CD4-positive, alpha-beta T cell treated with Interleukin-21 for 1 hour (primary cell): ENCODE measurements at regions not wholly inside any gene's neighbourhood (a gene's known extent, or its start where the extent isn't known, plus 50 kb on each side); places are given as distances from the start of the nearest gene placed in this dataset.
"Not testable (repeated sequence)": the region's sequence is repeated elsewhere in the genome, so short reads cannot be mapped to it uniquely, and the experiment has no call there.

Experiments used
- DNase-seq: peaks from one replicate; pipeline ENCODE4 v3.0.0-alpha.2; 2020

DNA sequence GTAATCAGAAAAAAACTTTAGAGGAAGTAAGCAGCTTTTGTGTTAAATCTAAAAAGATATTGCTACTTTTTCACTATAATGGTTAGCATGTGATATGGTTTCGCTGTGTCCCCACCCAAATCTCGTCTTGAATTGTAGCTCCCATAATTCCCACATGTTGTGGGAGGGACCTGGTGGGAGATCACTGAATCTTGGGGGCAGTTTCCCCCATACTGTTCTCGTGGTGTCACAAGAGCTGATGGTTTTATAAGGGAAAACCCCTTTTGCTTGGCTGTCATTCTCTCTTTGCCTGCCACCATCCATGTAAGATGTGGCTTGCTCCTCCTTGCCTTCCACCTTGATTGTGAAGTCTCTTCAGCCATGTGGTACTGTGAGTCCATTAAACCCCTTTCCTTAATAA lies 117.1 kb downstream of the KCNJ2 start:
- no peak for DNase-seq

DNA sequence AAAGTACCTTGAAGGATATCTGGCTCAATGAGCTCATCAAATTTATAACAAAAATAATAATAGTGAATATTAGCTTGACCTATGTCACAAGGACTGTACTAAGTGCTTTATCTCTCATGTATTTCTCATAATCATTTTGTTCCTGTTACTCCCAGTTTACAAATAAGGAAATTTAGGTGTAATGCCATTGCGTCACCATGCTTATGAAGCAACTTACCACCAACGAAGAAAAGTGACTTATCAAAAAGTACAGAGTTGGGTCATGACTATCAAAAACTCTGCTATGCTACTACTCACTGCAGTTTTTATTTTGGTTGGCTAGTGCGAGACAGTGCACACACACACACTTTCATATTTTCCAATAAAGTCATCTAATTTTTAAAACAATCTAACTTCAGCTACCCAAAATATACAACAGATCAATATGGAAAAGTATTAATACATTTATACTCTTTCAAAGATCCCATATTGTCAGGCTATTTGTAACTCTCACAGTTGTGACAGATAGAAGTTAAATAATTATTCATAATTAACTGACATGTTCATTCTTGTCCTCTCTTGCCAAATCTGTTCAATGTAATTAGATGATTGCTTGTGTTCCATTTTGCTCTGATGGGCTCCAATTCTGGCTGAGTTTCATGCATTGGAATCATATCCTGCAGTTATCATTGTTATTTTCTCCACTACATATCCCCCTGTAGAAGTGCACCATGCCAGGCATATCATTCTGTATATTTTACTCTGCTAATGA lies 119.4 kb downstream of the KCNJ2 start:
- DNase-seq = peak; percentile 2

DNA sequence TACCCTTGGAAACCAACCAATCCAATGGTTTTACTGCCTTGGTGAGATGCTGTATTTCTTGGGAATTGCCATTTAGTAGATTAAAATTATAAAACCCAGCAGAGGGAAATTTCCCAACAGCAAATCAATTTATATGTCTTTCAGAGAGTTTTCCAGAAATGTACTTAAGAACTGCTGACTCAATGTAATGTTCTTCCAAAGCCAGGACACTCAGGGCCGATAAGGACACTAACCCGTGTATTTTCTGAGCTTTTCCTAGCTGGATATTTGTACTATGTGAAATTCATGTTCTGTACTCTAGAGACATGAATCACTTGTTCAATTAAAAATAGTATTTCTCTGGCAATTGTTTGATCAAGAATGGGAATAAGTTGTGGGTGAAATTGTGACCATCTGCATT lies 121.4 kb downstream of the KCNJ2 start:
- DNase-seq = no peak

DNA sequence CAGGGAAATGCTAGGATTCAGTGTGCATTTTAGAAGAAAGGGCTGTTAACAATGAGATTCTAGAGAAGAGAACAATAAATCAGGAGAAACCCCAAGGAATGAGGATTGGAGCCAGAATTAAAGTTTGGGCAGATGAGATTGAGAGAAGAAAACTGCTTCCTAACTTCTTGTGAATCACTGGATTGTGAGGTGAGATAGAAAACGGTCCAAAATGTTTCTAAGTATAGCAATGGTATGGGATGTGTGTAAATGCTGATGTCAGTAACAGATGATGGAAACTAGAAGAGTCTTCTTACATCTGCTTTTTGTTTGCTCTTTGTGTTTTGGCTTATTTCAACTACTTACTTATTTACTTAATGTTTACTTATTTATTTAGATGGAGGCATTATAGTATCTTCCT lies 123.0 kb downstream of the KCNJ2 start:
- DNase-seq = no peak

- DNase-seq = not testable (repeated sequence)
Observed at GRCh38 chr17:70293564-70294310, 124.4 kb downstream of the KCNJ2 start.

DNA sequence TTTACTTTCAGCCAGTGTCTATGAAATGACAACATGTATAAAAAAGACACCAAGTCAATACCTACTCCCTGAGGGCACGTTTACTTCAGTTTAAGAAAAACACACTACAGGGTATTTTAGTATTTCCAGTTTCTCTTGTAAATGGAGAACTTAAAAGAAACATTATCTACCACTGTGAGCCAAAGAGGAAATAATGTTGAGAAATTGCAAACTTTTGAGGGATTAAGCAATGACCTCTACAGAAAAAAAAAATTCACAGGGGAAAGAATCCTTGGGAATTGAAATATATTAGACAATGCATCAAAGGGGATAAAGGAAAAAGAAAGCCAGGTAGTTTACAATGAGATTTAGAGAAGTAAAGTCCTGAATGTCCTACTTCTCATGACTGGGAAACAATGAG lies 126.0 kb downstream of the KCNJ2 start:
- DNase-seq = no peak

- no peak for DNase-seq
Observed at GRCh38 chr17:70295731-70296130, 126.4 kb downstream of the KCNJ2 start.

GRCh38 chr17:70296456-70296855 lies 127.1 kb downstream of the KCNJ2 start:
- DNase-seq = no peak

DNA sequence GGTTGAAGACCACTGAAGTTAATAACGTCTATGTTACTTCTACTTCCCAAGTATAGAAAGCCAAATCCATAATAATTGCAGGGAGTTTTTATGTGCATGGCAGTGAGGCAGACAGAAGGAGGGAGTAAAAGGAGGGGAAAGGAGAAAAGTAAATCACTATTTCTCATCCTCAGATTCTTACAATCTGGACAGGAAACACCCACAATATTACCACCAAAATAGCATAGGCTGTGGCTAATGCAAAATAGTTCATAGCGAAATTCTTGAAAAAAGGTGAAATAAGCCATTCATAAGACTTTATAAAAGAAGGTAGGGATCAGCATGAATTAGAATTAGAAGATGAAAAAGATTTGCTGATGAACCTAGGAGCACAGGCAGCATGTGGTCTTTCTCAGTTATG lies 128.1 kb downstream of the KCNJ2 start:
- DNase-seq = no peak

- DNase-seq = no peak
Observed at GRCh38 chr17:70298929-70299531, 129.7 kb downstream of the KCNJ2 start.

DNA sequence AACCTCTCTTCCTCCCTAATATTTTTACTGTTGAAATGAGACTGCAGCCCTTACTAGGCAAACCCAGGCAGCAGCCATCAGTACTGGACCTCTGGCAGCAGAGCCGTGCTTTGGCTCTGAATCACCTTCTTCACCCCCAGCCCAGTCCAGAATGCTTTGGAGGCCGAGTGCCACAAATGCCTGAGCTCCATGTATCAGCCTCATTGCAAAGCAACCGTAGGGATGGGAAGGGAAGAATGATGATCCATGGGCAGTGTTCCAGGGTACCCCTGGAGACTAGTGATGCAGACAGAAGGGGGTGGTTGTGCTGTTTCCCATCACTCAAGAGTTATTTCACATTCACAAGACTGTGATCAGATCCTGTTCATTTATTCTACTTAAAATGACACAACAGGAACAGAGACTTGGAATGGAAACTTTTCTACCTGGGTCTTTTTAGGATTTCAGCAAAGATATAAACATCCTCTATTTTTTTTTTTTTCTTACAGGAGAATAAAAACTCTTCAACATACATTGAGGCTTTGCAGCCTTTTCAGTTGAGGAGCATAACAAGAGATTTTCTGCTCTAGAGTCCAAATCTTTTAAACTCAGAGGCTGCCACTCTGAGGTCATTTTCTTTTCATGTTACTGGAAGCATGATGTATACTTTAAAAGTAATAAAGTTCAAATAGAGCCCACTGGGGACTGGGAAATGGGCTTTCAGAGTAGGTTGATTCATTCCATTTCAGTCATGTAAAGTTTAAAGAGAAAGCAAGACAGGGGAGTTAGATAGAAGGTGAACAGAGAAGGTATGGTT lies 138.3 kb downstream of the KCNJ2 start:
- DNase-seq = no peak

DNA sequence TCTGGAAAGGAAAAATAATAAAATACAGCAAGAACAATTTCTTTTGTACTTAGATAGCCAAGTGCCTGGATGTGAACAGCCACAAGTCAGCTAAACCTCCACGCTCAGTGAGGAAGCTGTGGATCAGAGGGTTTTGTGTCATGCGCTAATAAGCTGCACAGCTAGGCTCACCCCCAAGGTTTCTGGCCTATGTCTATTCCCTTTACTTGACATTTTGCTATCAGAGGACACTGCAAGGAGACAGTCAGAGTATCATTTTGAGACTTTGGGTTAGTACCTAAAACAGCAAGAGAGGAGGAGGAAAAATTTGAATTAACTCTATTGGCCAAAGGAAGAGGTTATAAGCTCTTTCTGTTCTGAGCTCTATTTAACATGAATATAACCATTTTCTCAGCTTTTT lies 139.3 kb downstream of the KCNJ2 start:
- DNase-seq = no peak

DNA sequence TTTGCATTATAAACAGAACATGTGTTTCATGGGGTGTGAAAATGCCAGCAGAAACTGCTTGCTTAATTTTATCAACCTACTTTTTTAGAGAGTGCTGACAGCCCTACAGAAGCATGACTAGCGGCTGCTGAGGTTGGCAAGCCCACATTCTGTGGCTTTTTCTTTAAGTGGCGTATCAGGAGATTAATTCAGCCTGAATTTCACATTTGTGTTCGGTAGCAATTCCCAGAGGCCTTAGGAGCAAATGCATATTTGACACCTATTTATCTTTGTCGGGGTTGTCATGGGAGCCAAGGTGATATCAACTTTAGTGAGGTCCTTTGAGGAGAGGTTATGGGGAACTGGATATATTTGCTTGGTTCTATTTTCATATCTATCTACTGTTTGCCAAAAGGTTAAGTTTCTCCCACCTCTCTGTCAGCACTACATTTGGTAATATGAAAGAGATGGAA lies 140.9 kb downstream of the KCNJ2 start:
- DNase-seq = no peak

GRCh38 chr17:70313086-70313852 lies 143.9 kb downstream of the KCNJ2 start:
- DNase-seq = no peak

DNA sequence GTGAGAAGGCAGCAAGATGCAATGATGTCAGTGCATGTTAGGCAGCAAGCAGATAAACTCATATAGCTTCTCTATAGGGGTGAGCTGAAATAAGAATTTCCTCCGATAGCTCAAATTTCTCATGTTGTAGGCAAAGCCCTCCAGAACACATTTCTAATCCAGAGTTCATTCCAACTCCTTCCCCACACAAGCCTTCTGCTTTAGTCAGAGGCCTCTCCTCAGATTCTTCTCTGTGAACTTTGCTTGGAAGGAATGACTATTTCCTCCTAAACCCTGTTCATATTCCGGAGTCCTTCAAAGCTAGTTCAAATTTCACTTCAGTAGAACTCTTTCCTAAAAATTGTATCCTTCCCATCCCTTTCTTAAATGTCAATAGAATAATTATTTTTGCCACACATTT lies 144.8 kb downstream of the KCNJ2 start:
- DNase-seq = no peak

GRCh38 chr17:70314506-70314905 lies 145.2 kb downstream of the KCNJ2 start:
- DNase-seq = no peak

DNA sequence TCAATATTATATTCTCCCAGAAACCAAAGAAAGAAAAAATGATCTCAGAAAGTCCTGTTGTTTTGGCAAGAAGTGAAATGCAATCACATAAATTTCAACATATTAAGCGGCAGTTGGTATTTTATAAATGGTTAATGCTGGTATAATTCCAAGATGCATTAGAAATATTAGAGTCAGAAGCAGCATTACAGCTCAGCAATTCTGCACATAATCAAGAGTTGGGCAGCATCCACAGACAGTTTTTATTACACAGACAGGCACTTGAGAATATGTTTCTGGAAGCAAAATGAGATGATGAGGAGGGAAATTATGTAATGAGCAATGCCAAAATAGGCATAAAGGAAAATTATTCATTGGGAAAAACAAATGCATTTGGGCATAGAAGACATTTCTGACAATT lies 148.1 kb downstream of the KCNJ2 start:
- no peak for DNase-seq

DNA sequence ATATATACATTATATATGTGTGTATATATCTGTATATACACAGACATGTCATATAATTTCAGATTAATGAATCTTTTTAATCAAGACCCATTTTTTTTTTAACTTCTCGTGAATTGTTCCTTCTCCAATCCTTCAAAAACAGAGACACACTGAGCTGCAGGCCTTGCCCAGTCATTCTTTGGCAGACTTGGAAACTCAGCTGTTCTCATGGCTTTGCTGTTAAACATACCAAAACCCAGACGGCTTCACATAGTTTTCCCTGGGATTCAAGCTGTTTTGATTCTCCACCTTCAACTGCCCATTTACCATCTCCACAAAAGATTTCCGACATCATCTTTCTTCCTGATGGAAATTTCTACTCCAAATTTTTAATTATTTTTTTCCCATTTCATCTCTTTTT lies 148.7 kb downstream of the KCNJ2 start:
- DNase-seq = no peak

- no peak for DNase-seq
Observed at GRCh38 chr17:70319516-70319915, 150.2 kb downstream of the KCNJ2 start.

- no peak for DNase-seq
Observed at GRCh38 chr17:70320673-70321345, 151.5 kb downstream of the KCNJ2 start.

DNA sequence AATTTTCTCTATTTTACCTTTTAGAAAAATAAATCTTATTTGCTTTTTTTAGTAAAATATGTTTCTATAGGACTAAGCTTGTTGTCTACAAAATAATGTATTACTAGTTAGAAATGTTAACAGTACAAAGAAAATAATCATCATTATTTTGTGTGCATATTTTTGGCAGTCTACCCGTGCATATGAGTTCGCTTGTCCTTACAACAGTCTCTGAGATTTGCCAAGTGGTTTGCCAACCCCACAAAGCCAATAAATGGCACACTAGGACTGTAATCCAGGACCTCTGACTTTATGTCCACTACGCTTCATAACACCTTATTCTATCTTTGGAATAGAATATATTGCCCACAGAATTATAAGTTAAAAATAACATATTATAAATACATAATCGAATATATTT lies 152.0 kb downstream of the KCNJ2 start:
- no peak for DNase-seq

GRCh38 chr17:70323269-70323668 lies 153.9 kb downstream of the KCNJ2 start:
- no peak for DNase-seq
